Endothelial cell of umbilical vein (primary cell): ENCODE measurements at regions not wholly inside any gene's neighbourhood (a gene's known extent, or its start where the extent isn't known, plus 50 kb on each side); places are given as distances from the start of the nearest gene placed in this dataset.

ENCODE experiments used
- BruUV-seq: library from RNA; stranded (reverse); fragments of 400-500 nt; replicated peaks from 2 replicates; lab custom pipeline; 2021; lab: Mats Ljungman, UMichigan
- CTCF ChIA-PET: fragments of 300-600, 350-600 bp; sonication (Branson Sonifier 250); formaldehyde crosslinking; loops from one replicate; lab custom pipeline; 2021; ENCODE audit warnings: antibody characterized with exemption, inconsistent platforms; lab: Charles Lee
- POLR2A ChIA-PET: fragments of 300-600, 350-600 bp; sonication (Branson Sonifier 250); formaldehyde crosslinking; loops from one replicate; lab custom pipeline; 2021; ENCODE audit warnings: antibody characterized with exemption, inconsistent platforms; lab: Charles Lee
- DNase-seq: peaks from one replicate; pipeline ENCODE4 v3.0.0-alpha.2; 2011; ENCODE audit warnings: low read depth, low spot score
- FAIRE-seq: peaks from 2 replicates; lab custom pipeline; 2011; peaks lifted over from hg19 to GRCh38; lab: Jason Lieb, UNC
- H2AFZ ChIP-seq: 2 replicates; pipeline ENCODE4 v1.6.0; 2012; ENCODE audit warnings: low read depth, low read length, control low read depth, inconsistent platforms
- H3K27ac ChIP-seq: 2 replicates; pipeline ENCODE4 v1.5.1; 2011; ENCODE audit warnings: low read depth, mild to moderate bottlenecking, control low read depth, low read length, moderate library complexity; ENCODE audit not compliant: insufficient read depth
- H3K27me3 ChIP-seq, 2 experiments: 2 replicates each; pipeline versions ENCODE4 v1.6.0 to v1.6.1; 2011; ENCODE audit warnings: low read length in 2 of 2, mixed read lengths in 1 of 2; ENCODE audit not compliant: control insufficient read depth in 2 of 2, insufficient read depth in 2 of 2
- H3K36me3 ChIP-seq, 2 experiments: 2 replicates in 1 of 2; 3 replicates in 1 of 2; pipeline ENCODE4 v1.5.1; 2011; ENCODE audit warnings: low read length in 2 of 2, mild to moderate bottlenecking in 1 of 2, moderate library complexity in 1 of 2; ENCODE audit not compliant: control insufficient read depth in 2 of 2, insufficient read depth in 2 of 2; ENCODE audit errors: extremely low read depth in 1 of 2
- H3K4me1 ChIP-seq: 3 replicates; pipeline ENCODE4 v1.5.1; 2011; ENCODE audit warnings: mild to moderate bottlenecking, low read length; ENCODE audit not compliant: control insufficient read depth, insufficient read depth; ENCODE audit errors: extremely low read depth
- H3K4me2 ChIP-seq: 2 replicates; pipeline ENCODE4 v1.6.1; 2011; ENCODE audit warnings: low read length, control low read depth, mixed read lengths; ENCODE audit not compliant: insufficient read depth
- H3K4me3 ChIP-seq, 3 experiments: fragments of 200-600 bp in 1 of 3; sonication (generic), shearing (Covaris generic) in 1 of 3; replicated peaks in 1 of 3; 2 replicates each; pipeline ENCODE4 v1.5.1; 2011 to 2016; ENCODE audit warnings: control low read depth in 3 of 3, low read length in 3 of 3, mild to moderate bottlenecking in 2 of 3, inconsistent platforms in 1 of 3, low read depth in 1 of 3, moderate library complexity in 1 of 3; ENCODE audit not compliant: insufficient read depth in 1 of 3
- H3K79me2 ChIP-seq: 2 replicates; pipeline ENCODE4 v1.6.0; 2012; ENCODE audit warnings: low read length, inconsistent platforms; ENCODE audit not compliant: control insufficient read depth, insufficient read depth
- H3K9ac ChIP-seq: replicated peaks from 2 replicates; pipeline ENCODE3; 2011; ENCODE audit warnings: low read length, control low read depth; ENCODE audit not compliant: insufficient read depth; ENCODE audit errors: extremely low read depth
- H3K9me1 ChIP-seq: replicated peaks from 3 replicates; pipeline ENCODE4 v1.6.0; 2011; ENCODE audit warnings: mild to moderate bottlenecking, low read length; ENCODE audit not compliant: control insufficient read depth, insufficient read depth; ENCODE audit errors: extremely low read depth
- H3K9me3 ChIP-seq: replicated peaks from 2 replicates; pipeline ENCODE4 v1.5.1; 2012; ENCODE audit warnings: low read length, inconsistent platforms; ENCODE audit not compliant: control insufficient read depth, insufficient read depth
- H4K20me1 ChIP-seq: replicated peaks from 2 replicates; pipeline ENCODE3; 2011; ENCODE audit warnings: mild to moderate bottlenecking, low read length; ENCODE audit not compliant: control insufficient read depth, insufficient read depth; ENCODE audit errors: extremely low read depth
- EZH2 ChIP-seq: IDR thresholded peaks from 2 replicates; pipeline ENCODE4 v1.6.1; 2012; ENCODE audit warnings: borderline replicate concordance, low read depth, mild to moderate bottlenecking, moderate library complexity, low read length, inconsistent platforms; ENCODE audit not compliant: severe bottlenecking
- FOS ChIP-seq: IDR thresholded peaks from 2 replicates; pipeline ENCODE4 v1.6.1; 2011; ENCODE audit warnings: mild to moderate bottlenecking, low read length, moderate library complexity, borderline replicate concordance; ENCODE audit not compliant: insufficient read depth
- GATA2 ChIP-seq: IDR thresholded peaks from 2 replicates; pipeline ENCODE4 v1.7.0; 2011; ENCODE audit warnings: low read depth, mild to moderate bottlenecking, moderate library complexity, mixed read lengths, low read length; ENCODE audit not compliant: insufficient read length, insufficient read depth
- JUN ChIP-seq: IDR thresholded peaks from 2 replicates; pipeline ENCODE4 v1.6.1; 2011; ENCODE audit warnings: borderline replicate concordance, low read depth; ENCODE audit not compliant: insufficient read length, insufficient read depth
- MYC ChIP-seq: IDR thresholded peaks from one replicate; pipeline ENCODE4 v1.6.1; 2011; ENCODE audit warnings: mild to moderate bottlenecking, low read depth, low read length
- POLR2A ChIP-seq: IDR thresholded peaks from 2 replicates; pipeline ENCODE4 v1.6.1; 2012; ENCODE audit warnings: low read depth, mild to moderate bottlenecking, control low read depth, low read length
- POLR2AphosphoS5 ChIP-seq: IDR thresholded peaks from 2 replicates; pipeline ENCODE4 v1.6.1; 2012; ENCODE audit warnings: low read depth, mild to moderate bottlenecking, control low read depth, low read length, moderate library complexity; ENCODE audit not compliant: insufficient read depth
- dilution Hi-C: fragments of 300-500 bp; cut with MboI; formaldehyde crosslinking; loops from one replicate; pipeline ENCODE4 v1.15.0; 2019; ENCODE audit warnings: low sequenced_read_pairs; ENCODE audit not compliant: extremely low pct_ligation_motif_present
- intact Hi-C: fragments of 100-400 bp; cut with micrococcal nuclease; formaldehyde crosslinking; loops from one replicate; pipeline ENCODE4 v1.10.0; 2022
- TF ChIP-seq, protein P1 (sequence below), 2 donors: IDR thresholded peaks; 1 replicate in 1 of 2; 2 replicates in 1 of 2; pipeline ENCODE4 v1.5.1; 2011; ENCODE audit warnings: low read length in 2 of 2, mild to moderate bottlenecking in 2 of 2, moderate library complexity in 2 of 2, control low read depth in 1 of 2, inconsistent platforms in 1 of 2, low read depth in 1 of 2; ENCODE audit not compliant: insufficient read depth in 1 of 2; ENCODE audit errors: extremely low read depth in 1 of 2
- TF ChIP-seq, protein P2 (sequence below): IDR thresholded peaks from 2 replicates; pipeline ENCODE4 v1.6.1; 2011; ENCODE audit not compliant: insufficient read depth, insufficient read length

DNA sequence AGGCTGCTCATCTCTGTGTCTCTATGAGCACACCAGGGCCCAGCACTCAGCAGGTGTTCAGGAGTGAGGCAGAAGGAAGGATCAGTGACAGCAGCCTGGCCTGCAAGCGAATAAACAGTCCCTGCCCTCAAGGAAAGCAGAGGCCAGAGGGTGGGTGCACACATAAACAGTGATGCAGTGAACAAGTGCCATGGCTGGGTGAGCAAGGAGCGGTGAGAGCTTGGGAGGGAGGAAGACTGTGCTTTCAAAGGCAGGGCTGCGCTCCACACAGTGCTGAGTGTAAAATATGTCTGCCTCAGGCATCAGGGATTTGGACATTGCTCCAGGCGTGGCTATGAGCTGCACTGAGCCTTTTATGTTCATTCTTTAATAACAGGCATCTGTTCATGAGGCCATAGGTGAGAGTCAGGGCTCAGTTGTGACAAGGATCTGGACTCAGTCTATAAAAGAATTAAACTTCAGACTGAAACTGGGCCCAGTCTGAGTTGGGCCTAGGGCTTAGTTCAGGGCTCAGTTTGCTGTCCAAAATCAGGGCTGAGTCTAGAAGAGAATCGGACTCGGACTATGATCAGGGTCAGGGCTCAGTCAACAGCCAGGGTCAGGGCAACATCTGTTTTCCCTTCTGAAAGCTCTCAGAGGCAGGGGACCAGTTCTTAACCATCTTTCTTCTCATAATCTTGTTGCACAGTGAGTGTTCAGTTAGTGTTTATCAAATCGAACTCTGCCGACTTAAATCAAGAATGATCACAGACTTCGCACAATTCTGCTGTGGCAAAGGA, 213.7 kb downstream of the FOXD2 start:
- Histone ChIP-seq H2AFZ (no peak overlapping the region), H4K20me1 (no peaks in the 10 kb centered on the region), H3K9ac (no peak overlapping the region), H3K36me3 (no peaks in the 10 kb centered on the region), H3K9me1 (no peaks in the 10 kb centered on the region), H3K27ac (no peak overlapping the region), H3K79me2 (no peaks in the 10 kb centered on the region), H3K4me1 (peaks cover 14% of the 10 kb centered on the region), H3K4me3 (no peak overlapping the region), H3K4me2 (no peak overlapping the region), H3K27me3 (no peaks in the 10 kb centered on the region), H3K9me3 (no peaks in the 10 kb centered on the region)
- intact Hi-C loops (no loop called here), dilution Hi-C loops (no loop called here)
- DNase-seq, result no peak
- no peak for FAIRE-seq
- ChIA-PET CTCF (interaction anchor here (1.3 to 2.7 kb wide), 3 partner anchors 53 to 214 kb away, joined by 4 to 9 read pairs (median 6); partner anchors contain the start of gene FOXD2), POLR2A (no interaction called here)
- BruUV-seq, result no TSS peak
- TF ChIP-seq FOS (no peak), EZH2 (no peak), JUN (no peak), GATA2 (no peak), POLR2AphosphoS5 (no peak), MYC (no peak), POLR2A (no peak)
- TF ChIP-seq, protein P1, sequence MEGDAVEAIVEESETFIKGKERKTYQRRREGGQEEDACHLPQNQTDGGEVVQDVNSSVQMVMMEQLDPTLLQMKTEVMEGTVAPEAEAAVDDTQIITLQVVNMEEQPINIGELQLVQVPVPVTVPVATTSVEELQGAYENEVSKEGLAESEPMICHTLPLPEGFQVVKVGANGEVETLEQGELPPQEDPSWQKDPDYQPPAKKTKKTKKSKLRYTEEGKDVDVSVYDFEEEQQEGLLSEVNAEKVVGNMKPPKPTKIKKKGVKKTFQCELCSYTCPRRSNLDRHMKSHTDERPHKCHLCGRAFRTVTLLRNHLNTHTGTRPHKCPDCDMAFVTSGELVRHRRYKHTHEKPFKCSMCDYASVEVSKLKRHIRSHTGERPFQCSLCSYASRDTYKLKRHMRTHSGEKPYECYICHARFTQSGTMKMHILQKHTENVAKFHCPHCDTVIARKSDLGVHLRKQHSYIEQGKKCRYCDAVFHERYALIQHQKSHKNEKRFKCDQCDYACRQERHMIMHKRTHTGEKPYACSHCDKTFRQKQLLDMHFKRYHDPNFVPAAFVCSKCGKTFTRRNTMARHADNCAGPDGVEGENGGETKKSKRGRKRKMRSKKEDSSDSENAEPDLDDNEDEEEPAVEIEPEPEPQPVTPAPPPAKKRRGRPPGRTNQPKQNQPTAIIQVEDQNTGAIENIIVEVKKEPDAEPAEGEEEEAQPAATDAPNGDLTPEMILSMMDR (IDR thresholded peaks at IDR 0.05; ENCODE audit: extremely low read depth in 1 of 2, insufficient read depth in 1 of 2, low read depth in 1 of 2, low read length in 2 of 2), result no peak
- TF ChIP-seq, protein P2, sequence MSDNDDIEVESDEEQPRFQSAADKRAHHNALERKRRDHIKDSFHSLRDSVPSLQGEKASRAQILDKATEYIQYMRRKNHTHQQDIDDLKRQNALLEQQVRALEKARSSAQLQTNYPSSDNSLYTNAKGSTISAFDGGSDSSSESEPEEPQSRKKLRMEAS, result no peak
